IPS-18c (cell line): ENCODE measurements at regions not wholly inside any gene's neighbourhood (a gene's known extent, or its start where the extent isn't known, plus 50 kb on each side); places are given as distances from the start of the nearest gene placed in this dataset.

Experiments
- H3K4me3 ChIP-seq: 2 replicates; pipeline ENCODE4 v1.7.0; 2013; ENCODE audit warnings: low read depth, mild to moderate bottlenecking, low read length, moderate library complexity; ENCODE audit not compliant: insufficient read depth
- H3K9me3 ChIP-seq: one replicate; pipeline ENCODE4 v1.6.1; 2013; ENCODE audit warnings: mild to moderate bottlenecking, low read length, moderate library complexity; ENCODE audit not compliant: control insufficient read depth, insufficient read depth

- no peak overlapping the region for H3K4me3 ChIP-seq
Measured at GRCh38 chr4:180567080-180567479, 1676.1 kb upstream of the TENM3 start.

GRCh38 chr4:180571516-180572055, 1671.6 kb upstream of the TENM3 start:
- no peaks in the 10 kb centered on the region for H3K9me3 ChIP-seq
- no peak overlapping the region for H3K4me3 ChIP-seq

More at GRCh38 chr4:180567080-180567479, 1676.1 kb upstream of the TENM3 start:
- H3K9me3 ChIP-seq: no peaks in the 10 kb centered on the region

GRCh38 chr4:180578175-180578574, 1665.0 kb upstream of the TENM3 start:
- Histone ChIP-seq H3K4me3 (no peak overlapping the region), H3K9me3 (no peaks in the 10 kb centered on the region)

- no peak overlapping the region for H3K4me3 ChIP-seq
- H3K9me3 ChIP-seq: no peaks in the 10 kb centered on the region
Measured at GRCh38 chr4:180581061-180581460, 1662.1 kb upstream of the TENM3 start.

- Histone ChIP-seq H3K9me3 (no peaks in the 10 kb centered on the region), H3K4me3 (no peak overlapping the region)
Measured at GRCh38 chr4:180587379-180587778, 1655.8 kb upstream of the TENM3 start.

- no peak overlapping the region for H3K4me3 ChIP-seq
- H3K9me3 ChIP-seq: no peaks in the 10 kb centered on the region
Measured at GRCh38 chr4:180589575-180589974, 1653.6 kb upstream of the TENM3 start.

GRCh38 chr4:180596888-180597483, 1646.2 kb upstream of the TENM3 start:
- Histone ChIP-seq H3K9me3 (no peaks in the 10 kb centered on the region), H3K4me3 (no peak overlapping the region)

GRCh38 chr4:180598281-180598680, 1644.9 kb upstream of the TENM3 start:
- H3K4me3 ChIP-seq: no peak overlapping the region
- H3K9me3 ChIP-seq: no peaks in the 10 kb centered on the region

GRCh38 chr4:180603791-180604190, 1639.4 kb upstream of the TENM3 start:
- Histone ChIP-seq H3K4me3 (no peak overlapping the region), H3K9me3 (no peaks in the 10 kb centered on the region)

GRCh38 chr4:180610324-180610723, 1632.9 kb upstream of the TENM3 start:
- Histone ChIP-seq H3K4me3 (no peak overlapping the region), H3K9me3 (no peaks in the 10 kb centered on the region)

- no peaks in the 10 kb centered on the region for H3K9me3 ChIP-seq
- no peak overlapping the region for H3K4me3 ChIP-seq
Measured at GRCh38 chr4:180615746-180616145, 1627.5 kb upstream of the TENM3 start.

GRCh38 chr4:180617196-180617595, 1626.0 kb upstream of the TENM3 start:
- no peak overlapping the region for H3K4me3 ChIP-seq
- no peaks in the 10 kb centered on the region for H3K9me3 ChIP-seq

- H3K9me3 ChIP-seq: no peaks in the 10 kb centered on the region
- no peak overlapping the region for H3K4me3 ChIP-seq
Measured at GRCh38 chr4:180618396-180618795, 1624.8 kb upstream of the TENM3 start.

GRCh38 chr4:180619440-180619839, 1623.8 kb upstream of the TENM3 start:
- Histone ChIP-seq H3K9me3 (no peaks in the 10 kb centered on the region), H3K4me3 (no peak overlapping the region)

GRCh38 chr4:180622254-180622653, 1620.9 kb upstream of the TENM3 start:
- H3K9me3 ChIP-seq: no peaks in the 10 kb centered on the region
- H3K4me3 ChIP-seq: no peak overlapping the region

- no peaks in the 10 kb centered on the region for H3K9me3 ChIP-seq
- H3K4me3 ChIP-seq: no peak overlapping the region
Measured at GRCh38 chr4:180625653-180626052, 1617.5 kb upstream of the TENM3 start.

GRCh38 chr4:180630012-180630665, 1613.1 kb upstream of the TENM3 start:
- Histone ChIP-seq H3K9me3 (no peaks in the 10 kb centered on the region), H3K4me3 (no peak overlapping the region)

- Histone ChIP-seq H3K4me3 (no peak overlapping the region), H3K9me3 (no peaks in the 10 kb centered on the region)
Measured at GRCh38 chr4:180634306-180634705, 1608.9 kb upstream of the TENM3 start.
